IMR-90 (cell line): ENCODE measurements at regions not wholly inside any gene's neighbourhood (a gene's known extent, or its start where the extent isn't known, plus 50 kb on each side); places are given as distances from the start of the nearest gene placed in this dataset.

Experiments used
- ATAC-seq: fragments of 200-7000 bp; cut with Tn5 transposase; 2 replicates; pipeline ENCODE4 v1.9.1; 2020; ENCODE audit warnings: low read depth, mild to moderate bottlenecking, moderate library complexity
- BruUV-seq: library from RNA; stranded (reverse); fragments of 400-500 nt; replicated peaks from 2 replicates; lab custom pipeline; 2021; lab: Mats Ljungman, UMichigan
- CTCF ChIA-PET: fragments of 300-600 bp; formaldehyde crosslinking; extraction: SDS; loops from one replicate; lab custom pipeline; 2021; ENCODE audit warnings: antibody characterized with exemption; lab: Yijun Ruan, JAX
- POLR2A ChIA-PET: fragments of 300-600 bp; sonication (Branson Sonifier 250); formaldehyde crosslinking; loops from one replicate; lab custom pipeline; 2022; ENCODE audit warnings: antibody characterized with exemption; ENCODE audit not compliant: unreplicated experiment; lab: Charles Lee
- DNase-seq: peaks from one replicate; pipeline ENCODE4 v3.0.0; 2013
- H2AFZ ChIP-seq: replicated peaks from 2 replicates; pipeline ENCODE3; 2013; ENCODE audit warnings: low read length, mild to moderate bottlenecking; ENCODE audit not compliant: poor library complexity
- H2AK5ac ChIP-seq: 2 replicates; pipeline ENCODE4 v1.6.1; 2013; ENCODE audit warnings: low read depth, low read length, inconsistent platforms
- H2AK9ac ChIP-seq: replicated peaks from 2 replicates; pipeline ENCODE3; 2013; ENCODE audit warnings: mild to moderate bottlenecking, low read depth, low read length, moderate library complexity; ENCODE audit not compliant: poor library complexity
- H2BK120ac ChIP-seq: 2 replicates; pipeline ENCODE4 v1.6.1; 2013; ENCODE audit warnings: low read depth, low read length, inconsistent platforms
- H2BK15ac ChIP-seq: 3 replicates; pipeline ENCODE4 v1.6.1; 2013; ENCODE audit warnings: low read depth, low read length, inconsistent platforms
- H2BK20ac ChIP-seq: 2 replicates; pipeline ENCODE4 v1.6.1; 2013; ENCODE audit warnings: low read depth, mild to moderate bottlenecking, inconsistent platforms, low read length, moderate library complexity
- H2BK5ac ChIP-seq: 2 replicates; pipeline ENCODE4 v1.6.1; 2013; ENCODE audit warnings: mild to moderate bottlenecking, low read depth, low read length, inconsistent platforms; ENCODE audit not compliant: poor library complexity, severe bottlenecking
- H3K14ac ChIP-seq: replicated peaks from 2 replicates; pipeline ENCODE4 v1.6.1; 2013; ENCODE audit warnings: low read depth, low read length, inconsistent platforms
- H3K18ac ChIP-seq: 2 replicates; pipeline ENCODE4 v1.6.1; 2013; ENCODE audit warnings: low read depth, low read length, control low read depth
- H3K23ac ChIP-seq: 2 replicates; pipeline ENCODE4 v1.6.1; 2013; ENCODE audit warnings: low read depth, low read length, inconsistent platforms
- H3K27ac ChIP-seq: 2 replicates; pipeline ENCODE4 v1.5.1; 2013; ENCODE audit warnings: mild to moderate bottlenecking, control low read depth, low read length; ENCODE audit not compliant: insufficient read depth
- H3K27me3 ChIP-seq: 2 replicates; pipeline ENCODE4 v1.6.1; 2013; ENCODE audit warnings: low read length; ENCODE audit not compliant: control insufficient read depth, insufficient read depth
- H3K36me3 ChIP-seq: 2 replicates; pipeline ENCODE4 v1.6.1; 2013; ENCODE audit warnings: low read length, mixed read lengths; ENCODE audit not compliant: control insufficient read depth, insufficient read depth
- H3K4ac ChIP-seq: 2 replicates; pipeline ENCODE4 v1.6.1; 2013; ENCODE audit warnings: low read depth, low read length, inconsistent platforms
- H3K4me1 ChIP-seq: 2 replicates; pipeline ENCODE4 v1.6.1; 2013; ENCODE audit warnings: low read length, mixed read lengths; ENCODE audit not compliant: control insufficient read depth, insufficient read depth
- H3K4me2 ChIP-seq: 2 replicates; pipeline ENCODE4 v1.6.1; 2013; ENCODE audit warnings: low read depth, mild to moderate bottlenecking, control low read depth, low read length, moderate library complexity
- H3K4me3 ChIP-seq: 2 replicates; pipeline ENCODE4 v1.5.1; 2013; ENCODE audit warnings: low read depth, mild to moderate bottlenecking, control low read depth, low read length, moderate library complexity; ENCODE audit not compliant: insufficient read depth
- H3K56ac ChIP-seq: 2 replicates; pipeline ENCODE4 v1.6.1; 2013; ENCODE audit warnings: low read length, inconsistent platforms; ENCODE audit not compliant: insufficient read depth; ENCODE audit errors: extremely low read depth
- H3K79me1 ChIP-seq, 2 experiments: 2 replicates each; pipeline ENCODE4 v1.6.1; 2013; ENCODE audit warnings: low read length in 2 of 2, inconsistent platforms in 1 of 2, low read depth in 1 of 2
- H3K9ac ChIP-seq: 2 replicates; pipeline ENCODE4 v1.6.1; 2013; ENCODE audit warnings: low read depth, low read length, control low read depth
- H3K9me1 ChIP-seq: 2 replicates; pipeline ENCODE4 v1.6.1; 2013; ENCODE audit warnings: low read length, inconsistent platforms; ENCODE audit not compliant: insufficient read depth
- H3K9me3 ChIP-seq: 2 replicates; pipeline ENCODE4 v1.6.1; 2013; ENCODE audit warnings: low read length; ENCODE audit not compliant: control insufficient read depth, insufficient read depth
- H4K20me1 ChIP-seq: 2 replicates; pipeline ENCODE4 v1.6.1; 2013; ENCODE audit warnings: low read length, inconsistent platforms; ENCODE audit not compliant: insufficient read depth
- H4K5ac ChIP-seq: 2 replicates; pipeline ENCODE4 v1.6.1; 2013; ENCODE audit warnings: mild to moderate bottlenecking, low read depth, low read length, control low read depth
- H4K8ac ChIP-seq, 2 experiments: 2 replicates each; pipeline ENCODE4 v1.6.1; 2013; ENCODE audit warnings: low read depth in 2 of 2, low read length in 2 of 2, control low read depth in 1 of 2, inconsistent platforms in 1 of 2
- H4K91ac ChIP-seq: 2 replicates; pipeline ENCODE4 v1.6.1; 2013; ENCODE audit warnings: low read depth, low read length, inconsistent platforms; ENCODE audit not compliant: insufficient read depth
- BHLHE40 ChIP-seq: fragments of 150-350 bp; IDR thresholded peaks from 2 replicates; pipeline ENCODE4 v1.6.1; 2016; ENCODE audit warnings: mild to moderate bottlenecking, low read depth, low read length
- CEBPB ChIP-seq: IDR thresholded peaks from 2 replicates; pipeline ENCODE4 v1.6.1; 2012; ENCODE audit warnings: low read depth, low read length, improper control_type of control experiment
- CHD1 ChIP-seq: IDR thresholded peaks from 2 replicates; pipeline ENCODE4 v1.6.1; 2012; ENCODE audit warnings: low read depth, low read length, improper control_type of control experiment
- CTCF ChIP-seq: conservative IDR thresholded peaks from 2 replicates; pipeline ENCODE4 v1.5.1; 2012; ENCODE audit warnings: mild to moderate bottlenecking, low read depth, low read length, improper control_type of control experiment
- ELK1 ChIP-seq: fragments of 150-350 bp; IDR thresholded peaks from 2 replicates; pipeline ENCODE4 v1.6.1; 2016; ENCODE audit warnings: low read depth, mild to moderate bottlenecking, low read length, moderate library complexity, borderline replicate concordance
- FOS ChIP-seq: fragments of 150-350 bp; IDR thresholded peaks from 2 replicates; pipeline ENCODE4 v1.6.1; 2016; ENCODE audit warnings: low read depth, low read length
- MAFK ChIP-seq: IDR thresholded peaks from 2 replicates; pipeline ENCODE4 v1.6.1; 2012; ENCODE audit warnings: low read depth, low read length, improper control_type of control experiment
- MAZ ChIP-seq: IDR thresholded peaks from 2 replicates; pipeline ENCODE4 v1.6.1; 2012; ENCODE audit warnings: low read depth, mild to moderate bottlenecking, low read length, improper control_type of control experiment, moderate library complexity, borderline replicate concordance
- MXI1 ChIP-seq: IDR thresholded peaks from 2 replicates; pipeline ENCODE4 v1.6.1; 2012; ENCODE audit warnings: low read depth, mild to moderate bottlenecking, low read length, moderate library complexity, borderline replicate concordance
- NFE2L2 ChIP-seq: fragments of 150-350 bp; IDR thresholded peaks from 2 replicates; pipeline ENCODE4 v1.6.1; 2016; ENCODE audit warnings: low read depth, mild to moderate bottlenecking, low read length
- POLR2A ChIP-seq: IDR thresholded peaks from 2 replicates; pipeline ENCODE4 v1.6.1; 2012; ENCODE audit warnings: mild to moderate bottlenecking, low read depth, low read length
- RAD21 ChIP-seq: IDR thresholded peaks from 2 replicates; pipeline ENCODE4 v1.6.1; 2012; ENCODE audit warnings: low read length, improper control_type of control experiment
- RFX5 ChIP-seq: IDR thresholded peaks from 2 replicates; pipeline ENCODE4 v1.8.0; 2012; ENCODE audit warnings: low read depth, mild to moderate bottlenecking, low read length, moderate library complexity
- SMC3 ChIP-seq: fragments of 150-350 bp; IDR thresholded peaks from 2 replicates; pipeline ENCODE4 v1.6.1; 2016; ENCODE audit warnings: low read depth, mild to moderate bottlenecking, antibody characterized with exemption, low read length, moderate library complexity
- USF2 ChIP-seq: fragments of 150-350 bp; IDR thresholded peaks from 2 replicates; pipeline ENCODE4 v1.6.1; 2017; ENCODE audit warnings: mild to moderate bottlenecking, antibody characterized with exemption, low read length, low read depth
- WGBS, 2 experiments: methylation state at CpG; one replicate each; pipeline versions ENCODE4 v1.1.5 to v1.1.7; 2013; ENCODE audit warnings: missing lambda C conversion rate in 2 of 2; ENCODE audit not compliant: insufficient read length in 1 of 2; ENCODE audit errors: extremely low coverage in 2 of 2; 5-methylcytosine and 5-hydroxymethylcytosine counted together
- dilution Hi-C: fragments of 300-500 bp; cut with HindIII; formaldehyde crosslinking; loops from one replicate; pipeline ENCODE4 v1.14.3; 2018; ENCODE audit warnings: low sequenced_read_pairs; ENCODE audit not compliant: unreplicated experiment
- in situ Hi-C: fragments of 300-500 bp; cut with MboI; formaldehyde crosslinking; loops from 3 replicates; pipeline ENCODE4 v1.14.3; 2019; ENCODE audit warnings: low sequenced_read_pairs, inconsistent platforms, mixed read lengths
- intact Hi-C: fragments of 100-400 bp; cut with micrococcal nuclease; formaldehyde crosslinking; loops from 2 replicates; pipeline ENCODE4 v1.10.0; 2022

GRCh38 chr11:93969925-93970922 is 50.9 kb upstream of the HEPHL1 start:
- ATAC-seq (no peak), DNase-seq (no peak)
- TF ChIP-seq SMC3, result no peak
- no peak for TF ChIP-seq MAZ
- TF ChIP-seq NFE2L2, result no peak
- no peak for TF ChIP-seq RFX5
- TF ChIP-seq RAD21, result no peak
- TF ChIP-seq FOS, result no peak
- TF ChIP-seq CTCF, result no peak
- no peak for TF ChIP-seq MAFK
- no peak for TF ChIP-seq CHD1
- no peak for TF ChIP-seq USF2
- TF ChIP-seq ELK1, result no peak
- TF ChIP-seq BHLHE40, result no peak
- TF ChIP-seq POLR2A, result no peak
- TF ChIP-seq MXI1, result no peak
- TF ChIP-seq CEBPB, result no peak

More at GRCh38 chr11:93969925-93970922, 50.9 kb upstream of the HEPHL1 start:
- H3K9ac ChIP-seq, result no peak overlapping the region
- H2BK5ac ChIP-seq, result no peak overlapping the region
- H4K8ac ChIP-seq, result no peak overlapping the region
- H2BK15ac ChIP-seq, result no peak overlapping the region
- H3K23ac ChIP-seq, result no peak overlapping the region
- H3K18ac ChIP-seq, result no peak overlapping the region
- ChIA-PET CTCF (no interaction called here), POLR2A (no interaction called here)
- no peak overlapping the region for H3K4me2 ChIP-seq
- H2AK5ac ChIP-seq, result no peak overlapping the region
- H3K14ac ChIP-seq, result no peak overlapping the region
- peak overlapping the region; percentile 56 for H2AFZ ChIP-seq
- H3K9me1 ChIP-seq, result no peaks in the 10 kb centered on the region
- no peak overlapping the region for H3K4me3 ChIP-seq
- no peak overlapping the region for H3K4ac ChIP-seq
- H3K27ac ChIP-seq, result no peak overlapping the region
- no peak overlapping the region for H2BK20ac ChIP-seq
- H4K20me1 ChIP-seq, result no peaks in the 10 kb centered on the region
- no peak overlapping the region for H3K56ac ChIP-seq
- no TSS peak for BruUV-seq
- 43% methylated on average over 2 of the region's 10 CpGs; no CpG with 5 or more reads in 1 of the 2 experiments for WGBS, 2 experiments
- dilution Hi-C loops (no loop called here), in situ Hi-C loops (no loop called here), intact Hi-C loops (no loop called here)
- H4K5ac ChIP-seq, result no peak overlapping the region
- H3K36me3 ChIP-seq, result no peaks in the 10 kb centered on the region
- no peaks in the 10 kb centered on the region for H3K4me1 ChIP-seq
- no peak overlapping the region for H2BK120ac ChIP-seq
- no peaks in the 10 kb centered on the region for H3K79me1 ChIP-seq
- H4K91ac ChIP-seq, result no peak overlapping the region
- H3K27me3 ChIP-seq, result peaks cover 6% of the 10 kb centered on the region
- H2AK9ac ChIP-seq, result no peak overlapping the region
- peaks cover under 1% of the 10 kb centered on the region; the same call in 1 of the 2 replicates for H3K9me3 ChIP-seq
